GM13977 (cell line): ENCODE measurements at regions not wholly inside any gene's neighbourhood (a gene's known extent, or its start where the extent isn't known, plus 50 kb on each side); places are given as distances from the start of the nearest gene placed in this dataset.

Experiments
- DNase-seq: peaks from one replicate; pipeline ENCODE4 v3.0.0; 2012; ENCODE audit warnings: low spot score
- in situ Hi-C: fragments of 300-500 bp; cut with MboI; formaldehyde crosslinking; loops from one replicate; pipeline ENCODE4 v1.12.0; 2022; ENCODE audit warnings: low sequenced_read_pairs, low pct_unique_long_range_greater_than_20kb, mixed read lengths, inconsistent platforms; ENCODE audit not compliant: unreplicated experiment
- TF ChIP-seq, protein P1 (sequence below): IDR thresholded peaks from 2 replicates; pipeline ENCODE4 v1.5.1; 2012; ENCODE audit warnings: mild to moderate bottlenecking, control low read depth; ENCODE audit not compliant: insufficient read depth; ENCODE audit errors: extremely low read depth, missing control alignments

DNA sequence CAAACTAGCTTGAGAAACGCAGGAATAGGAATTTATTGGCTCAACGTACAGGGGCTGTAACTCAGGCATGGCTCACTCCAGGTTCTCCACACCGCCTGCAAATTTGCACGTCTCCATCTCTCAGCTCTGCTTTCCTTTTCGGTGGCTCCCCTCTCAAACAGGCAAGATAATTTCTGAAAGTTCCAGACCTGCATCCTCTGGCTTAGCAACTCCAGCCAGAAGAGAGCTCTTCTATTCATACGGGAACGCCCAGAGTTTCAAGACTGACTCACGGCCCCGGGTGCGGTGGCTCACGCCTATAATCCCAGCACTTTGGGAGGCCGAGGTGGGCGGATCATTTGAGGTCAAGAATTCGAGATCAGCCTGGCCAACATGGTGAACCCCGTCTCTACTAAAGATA, 139.7 kb upstream of the BNIP2 start:
- in situ Hi-C loops, result no loop called here
- TF ChIP-seq, protein P1, sequence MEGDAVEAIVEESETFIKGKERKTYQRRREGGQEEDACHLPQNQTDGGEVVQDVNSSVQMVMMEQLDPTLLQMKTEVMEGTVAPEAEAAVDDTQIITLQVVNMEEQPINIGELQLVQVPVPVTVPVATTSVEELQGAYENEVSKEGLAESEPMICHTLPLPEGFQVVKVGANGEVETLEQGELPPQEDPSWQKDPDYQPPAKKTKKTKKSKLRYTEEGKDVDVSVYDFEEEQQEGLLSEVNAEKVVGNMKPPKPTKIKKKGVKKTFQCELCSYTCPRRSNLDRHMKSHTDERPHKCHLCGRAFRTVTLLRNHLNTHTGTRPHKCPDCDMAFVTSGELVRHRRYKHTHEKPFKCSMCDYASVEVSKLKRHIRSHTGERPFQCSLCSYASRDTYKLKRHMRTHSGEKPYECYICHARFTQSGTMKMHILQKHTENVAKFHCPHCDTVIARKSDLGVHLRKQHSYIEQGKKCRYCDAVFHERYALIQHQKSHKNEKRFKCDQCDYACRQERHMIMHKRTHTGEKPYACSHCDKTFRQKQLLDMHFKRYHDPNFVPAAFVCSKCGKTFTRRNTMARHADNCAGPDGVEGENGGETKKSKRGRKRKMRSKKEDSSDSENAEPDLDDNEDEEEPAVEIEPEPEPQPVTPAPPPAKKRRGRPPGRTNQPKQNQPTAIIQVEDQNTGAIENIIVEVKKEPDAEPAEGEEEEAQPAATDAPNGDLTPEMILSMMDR, result no peak
- DNase-seq, result no peak

DNA sequence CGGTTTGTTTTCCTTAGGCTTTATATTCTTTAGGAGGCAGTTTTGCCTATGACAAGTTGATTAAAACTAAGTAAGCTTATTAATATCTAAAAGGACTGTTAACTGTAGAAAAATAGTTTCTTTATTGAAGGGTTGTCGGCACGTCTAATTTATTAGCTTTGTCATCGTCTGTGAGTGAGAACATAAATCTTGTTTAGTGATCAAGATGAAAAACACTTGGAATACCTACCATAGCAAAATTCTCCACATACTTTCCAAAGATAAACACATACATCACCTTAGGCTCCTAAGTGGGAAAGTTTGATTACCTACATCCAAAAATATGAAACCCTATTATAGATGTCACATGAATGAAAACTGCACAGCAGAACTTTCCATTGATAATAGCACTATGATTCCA, 139.1 kb upstream of the BNIP2 start:
- TF ChIP-seq, protein P1, result no peak
- no peak for DNase-seq
- in situ Hi-C loops, result no loop called here

GRCh38 chr15:59825901-59826300, 136.8 kb upstream of the BNIP2 start:
- TF ChIP-seq, protein P1, result no peak
- in situ Hi-C loops, result no loop called here
- DNase-seq, result no peak

DNA sequence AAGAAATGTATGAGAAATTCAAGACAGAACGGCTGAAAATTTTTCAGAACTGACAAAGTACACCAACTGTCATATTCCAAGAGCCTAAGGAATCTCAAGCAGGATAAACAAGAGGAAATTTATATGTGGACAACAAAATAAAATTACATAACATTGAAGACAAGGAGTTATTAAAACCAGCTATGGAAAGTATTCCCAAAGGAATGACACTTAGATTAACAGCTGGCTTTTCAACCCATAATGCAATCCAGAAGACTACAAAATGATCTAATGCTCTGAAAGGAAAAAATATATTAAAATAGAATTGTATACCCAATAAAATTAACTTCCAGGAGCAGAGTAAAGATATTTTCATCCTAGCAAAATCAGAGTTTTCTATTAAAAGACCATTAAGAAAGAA, 132.2 kb upstream of the BNIP2 start:
- no peak for DNase-seq
- TF ChIP-seq, protein P1, result no peak
- in situ Hi-C loops, result no loop called here

GRCh38 chr15:59819092-59819491, 130.0 kb upstream of the BNIP2 start:
- DNase-seq, result no peak
- TF ChIP-seq, protein P1, result no peak
- in situ Hi-C loops, result no loop called here

DNA sequence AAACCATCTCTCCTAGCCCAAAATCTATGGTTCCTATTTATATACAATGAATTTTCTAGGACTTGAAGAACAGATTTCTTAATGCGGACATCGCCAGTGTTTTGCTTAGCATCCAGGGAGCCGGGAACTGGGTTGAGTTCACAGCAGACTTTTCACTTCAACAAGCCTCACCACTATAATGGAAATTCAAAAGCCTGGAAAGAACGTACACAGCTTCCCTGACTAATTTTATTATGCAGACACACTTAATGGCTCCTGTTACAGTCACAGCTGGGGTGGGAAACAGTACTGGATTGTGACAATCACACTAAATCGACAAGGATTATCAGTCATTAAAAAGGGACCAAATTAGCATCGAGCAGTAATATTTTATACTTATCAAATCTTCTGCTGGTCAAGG, 129.2 kb upstream of the BNIP2 start:
- in situ Hi-C loops, result no loop called here
- DNase-seq, result no peak
- TF ChIP-seq, protein P1, result no peak

DNA sequence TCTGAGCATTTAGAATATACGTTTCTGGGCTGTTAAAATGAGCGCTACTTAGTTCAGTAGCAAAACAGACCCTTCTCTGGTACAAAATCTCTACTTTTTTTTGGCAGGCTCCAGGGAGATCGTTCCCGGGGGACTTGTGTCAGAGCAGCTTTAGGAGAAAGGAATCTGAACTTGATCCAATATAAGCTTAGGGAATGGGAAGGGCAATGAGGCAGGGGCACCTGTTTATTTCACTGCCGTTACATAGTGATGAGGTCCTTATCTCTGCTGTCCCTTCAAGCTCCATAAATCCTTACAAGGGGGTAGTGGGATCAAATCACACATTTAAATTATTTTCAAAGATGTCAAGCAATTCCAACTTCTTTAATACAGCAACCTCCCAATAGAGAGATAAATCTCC, 128.7 kb upstream of the BNIP2 start:
- TF ChIP-seq, protein P1, result no peak
- in situ Hi-C loops, result no loop called here
- no peak for DNase-seq
